Skeletal muscle satellite cell (primary cell): ENCODE measurements at regions not wholly inside any gene's neighbourhood (a gene's known extent, or its start where the extent isn't known, plus 50 kb on each side); places are given as distances from the start of the nearest gene placed in this dataset.

ENCODE experiments used
- H3K27me3 ChIP-seq: 2 replicates; pipeline ENCODE4 v1.7.0; 2013; ENCODE audit warnings: low read length; ENCODE audit not compliant: control insufficient read depth, insufficient read depth
- H3K36me3 ChIP-seq: 2 replicates; pipeline ENCODE4 v1.7.0; 2013; ENCODE audit warnings: mild to moderate bottlenecking, control low read depth, low read length; ENCODE audit not compliant: insufficient read depth
- H3K4me1 ChIP-seq: 2 replicates; pipeline ENCODE4 v1.7.0; 2013; ENCODE audit warnings: low read length; ENCODE audit not compliant: control insufficient read depth, insufficient read depth
- H3K4me2 ChIP-seq: 2 replicates; pipeline ENCODE4 v1.7.0; 2013; ENCODE audit warnings: mild to moderate bottlenecking, low read length
- H3K4me3 ChIP-seq: 2 replicates; pipeline ENCODE4 v1.7.0; 2013; ENCODE audit warnings: low read length
- H3K9ac ChIP-seq: 2 replicates; pipeline ENCODE4 v1.7.0; 2013; ENCODE audit warnings: mild to moderate bottlenecking, low read depth, low read length, moderate library complexity
- H3K9me3 ChIP-seq: replicated peaks from 2 replicates; pipeline ENCODE4 v1.7.0; 2013; ENCODE audit warnings: mild to moderate bottlenecking, control low read depth, low read length

DNA sequence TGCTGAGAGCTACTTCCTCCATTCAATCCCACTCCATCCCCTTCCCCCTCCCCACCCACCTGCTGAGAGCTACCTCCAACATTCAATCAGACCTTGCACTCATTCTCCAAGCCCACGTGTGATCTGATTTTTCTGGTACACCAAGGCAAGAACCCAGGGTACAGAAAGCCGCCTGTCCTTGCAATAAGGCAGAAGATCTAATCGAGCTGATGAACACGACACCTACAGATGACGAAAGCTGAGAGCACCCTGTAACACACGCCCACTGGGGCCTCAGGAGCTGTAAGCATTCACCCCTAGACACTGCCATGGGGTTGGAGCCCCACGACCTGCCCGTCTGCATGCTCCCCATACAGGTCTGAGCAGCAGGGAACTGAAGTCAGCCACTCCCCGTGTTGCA is 58.3 kb downstream of the TRIML1 start:
- H3K9ac ChIP-seq = no peak overlapping the region
- H3K4me2 ChIP-seq = no peak overlapping the region
- H3K9me3 ChIP-seq = no peaks in the 10 kb centered on the region
- H3K27me3 ChIP-seq = no peaks in the 10 kb centered on the region
- no peaks in the 10 kb centered on the region for H3K36me3 ChIP-seq
- no peak overlapping the region for H3K4me3 ChIP-seq
- H3K4me1 ChIP-seq = no peaks in the 10 kb centered on the region

GRCh38 chr4:188198982-188199792 is 59.9 kb downstream of the TRIML1 start:
- H3K27me3 ChIP-seq = no peaks in the 10 kb centered on the region
- H3K9ac ChIP-seq = no peak overlapping the region
- H3K9me3 ChIP-seq = no peaks in the 10 kb centered on the region
- no peaks in the 10 kb centered on the region for H3K36me3 ChIP-seq
- no peak overlapping the region for H3K4me3 ChIP-seq
- no peak overlapping the region for H3K4me2 ChIP-seq
- no peaks in the 10 kb centered on the region for H3K4me1 ChIP-seq

DNA sequence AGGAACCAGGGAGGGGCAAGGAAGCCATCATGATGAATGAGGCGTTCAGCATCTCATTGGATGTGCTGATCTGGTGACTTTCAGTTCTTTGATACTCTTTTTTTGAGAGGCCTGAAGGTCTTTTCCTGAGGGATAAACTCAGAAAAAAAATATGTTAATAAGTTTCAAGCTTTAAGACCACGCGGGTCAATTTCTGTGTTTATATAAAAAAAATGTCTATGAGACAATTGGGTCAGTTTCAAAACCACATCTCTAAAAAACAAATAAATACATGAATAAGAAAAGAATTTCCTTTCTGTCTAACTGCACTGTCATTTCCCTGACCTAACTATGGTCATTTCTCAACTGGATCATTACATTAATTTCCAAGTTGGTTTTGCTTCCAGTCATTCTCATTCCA is 62.6 kb downstream of the TRIML1 start:
- no peaks in the 10 kb centered on the region for H3K36me3 ChIP-seq
- no peaks in the 10 kb centered on the region for H3K4me1 ChIP-seq
- H3K9ac ChIP-seq = no peak overlapping the region
- H3K9me3 ChIP-seq = no peaks in the 10 kb centered on the region
- no peak overlapping the region for H3K4me2 ChIP-seq
- H3K27me3 ChIP-seq = no peaks in the 10 kb centered on the region
- H3K4me3 ChIP-seq = no peak overlapping the region

GRCh38 chr4:188206783-188207182 is 67.5 kb downstream of the TRIML1 start:
- no peak overlapping the region for H3K4me2 ChIP-seq
- H3K4me1 ChIP-seq = no peaks in the 10 kb centered on the region
- no peaks in the 10 kb centered on the region for H3K27me3 ChIP-seq
- no peaks in the 10 kb centered on the region for H3K36me3 ChIP-seq
- no peak overlapping the region for H3K9ac ChIP-seq
- no peak overlapping the region for H3K4me3 ChIP-seq
- H3K9me3 ChIP-seq = peaks cover 7% of the 10 kb centered on the region

GRCh38 chr4:188214861-188215260 is 75.6 kb downstream of the TRIML1 start:
- Histone ChIP-seq H3K27me3 (no peaks in the 10 kb centered on the region), H3K4me1 (no peaks in the 10 kb centered on the region), H3K4me3 (no peak overlapping the region), H3K4me2 (no peak overlapping the region), H3K9me3 (no peaks in the 10 kb centered on the region), H3K9ac (no peak overlapping the region), H3K36me3 (no peaks in the 10 kb centered on the region)

DNA sequence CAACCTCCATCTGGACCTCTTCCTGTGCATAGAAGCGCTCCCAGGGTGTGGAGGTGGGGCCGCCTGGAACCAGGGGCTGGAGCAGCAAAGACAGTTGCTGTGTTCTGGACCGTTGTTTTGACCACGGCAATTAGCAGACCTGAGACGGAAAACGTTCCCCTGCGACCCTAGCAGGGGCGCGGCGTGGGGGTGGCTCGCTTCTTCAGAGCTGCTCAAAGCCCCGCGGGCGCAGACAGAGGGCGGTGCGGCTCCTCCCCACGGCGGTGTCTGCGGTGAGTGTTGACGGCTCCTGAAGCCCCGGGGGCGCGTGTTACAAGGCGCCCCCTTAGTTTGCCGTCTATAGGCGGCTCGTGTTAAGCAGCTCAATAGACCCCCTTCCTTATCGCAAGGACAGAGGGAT is 79.2 kb downstream of the TRIML1 start:
- no peak overlapping the region for H3K4me3 ChIP-seq
- no peak overlapping the region for H3K4me2 ChIP-seq
- no peaks in the 10 kb centered on the region for H3K36me3 ChIP-seq
- no peaks in the 10 kb centered on the region for H3K27me3 ChIP-seq
- no peak overlapping the region for H3K9ac ChIP-seq
- peaks cover under 1% of the 10 kb centered on the region for H3K9me3 ChIP-seq
- no peaks in the 10 kb centered on the region for H3K4me1 ChIP-seq

DNA sequence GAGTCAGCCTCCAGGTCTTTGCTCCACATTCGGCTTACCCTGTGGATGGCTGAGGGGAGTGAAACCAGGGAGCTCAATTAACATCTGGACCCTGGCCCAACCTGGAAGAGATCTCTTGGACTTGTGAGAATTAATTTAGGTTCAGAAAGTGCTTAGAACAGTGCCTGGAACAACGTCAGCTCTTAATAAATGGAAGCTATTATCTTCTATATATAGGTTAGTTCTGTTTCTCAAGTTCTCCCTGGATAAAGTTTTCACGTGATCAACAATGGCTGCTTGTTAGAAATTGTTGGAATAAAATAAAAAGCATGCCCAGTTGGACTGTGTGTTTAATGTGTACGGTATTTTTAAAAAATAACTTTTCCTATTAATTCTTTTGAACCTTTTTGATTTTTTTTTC is 80.8 kb downstream of the TRIML1 start:
- no peaks in the 10 kb centered on the region for H3K36me3 ChIP-seq
- H3K9ac ChIP-seq = no peak overlapping the region
- no peak overlapping the region for H3K4me2 ChIP-seq
- no peaks in the 10 kb centered on the region for H3K4me1 ChIP-seq
- no peaks in the 10 kb centered on the region for H3K27me3 ChIP-seq
- H3K4me3 ChIP-seq = no peak overlapping the region
- H3K9me3 ChIP-seq = peaks cover 3% of the 10 kb centered on the region

- Histone ChIP-seq H3K36me3 (no peaks in the 10 kb centered on the region), H3K9me3 (peaks cover 3% of the 10 kb centered on the region), H3K9ac (no peak overlapping the region), H3K4me2 (no peak overlapping the region), H3K4me3 (no peak overlapping the region), H3K27me3 (no peaks in the 10 kb centered on the region), H3K4me1 (no peaks in the 10 kb centered on the region)
Measured at GRCh38 chr4:188221090-188221489, 81.8 kb downstream of the TRIML1 start.

DNA sequence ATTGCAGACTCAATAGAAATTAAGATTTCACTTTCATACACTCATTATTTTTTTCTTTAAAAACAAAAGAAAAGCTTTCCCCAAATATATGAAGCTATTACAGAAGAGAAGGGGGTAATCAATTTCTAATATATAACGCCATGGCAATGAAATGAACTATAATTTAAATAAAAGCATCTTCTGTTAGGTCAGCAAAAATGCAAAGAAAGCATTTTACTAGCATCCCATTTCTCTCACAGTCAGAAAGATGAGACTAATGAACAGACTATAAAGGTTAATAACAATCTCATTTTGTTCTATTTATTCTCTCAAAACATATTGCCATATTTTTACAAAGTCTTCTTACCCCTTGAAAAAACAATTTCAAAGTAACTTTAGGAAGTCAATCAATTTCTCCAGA is 89.0 kb downstream of the TRIML1 start:
- H3K27me3 ChIP-seq = no peaks in the 10 kb centered on the region
- peaks cover 3% of the 10 kb centered on the region for H3K9me3 ChIP-seq
- H3K4me1 ChIP-seq = no peaks in the 10 kb centered on the region
- no peak overlapping the region for H3K9ac ChIP-seq
- no peak overlapping the region for H3K4me3 ChIP-seq
- no peak overlapping the region for H3K4me2 ChIP-seq
- H3K36me3 ChIP-seq = no peaks in the 10 kb centered on the region

GRCh38 chr4:188232428-188232827 is 93.2 kb downstream of the TRIML1 start:
- no peaks in the 10 kb centered on the region for H3K9me3 ChIP-seq
- no peaks in the 10 kb centered on the region for H3K27me3 ChIP-seq
- no peaks in the 10 kb centered on the region for H3K36me3 ChIP-seq
- no peak overlapping the region for H3K4me2 ChIP-seq
- H3K9ac ChIP-seq = no peak overlapping the region
- H3K4me3 ChIP-seq = no peak overlapping the region
- no peaks in the 10 kb centered on the region for H3K4me1 ChIP-seq

GRCh38 chr4:188242041-188242440 is 102.8 kb downstream of the TRIML1 start:
- Histone ChIP-seq H3K36me3 (no peaks in the 10 kb centered on the region), H3K27me3 (no peaks in the 10 kb centered on the region), H3K9me3 (peaks cover 11% of the 10 kb centered on the region), H3K4me2 (no peak overlapping the region), H3K4me1 (no peaks in the 10 kb centered on the region), H3K4me3 (no peak overlapping the region), H3K9ac (no peak overlapping the region)

DNA sequence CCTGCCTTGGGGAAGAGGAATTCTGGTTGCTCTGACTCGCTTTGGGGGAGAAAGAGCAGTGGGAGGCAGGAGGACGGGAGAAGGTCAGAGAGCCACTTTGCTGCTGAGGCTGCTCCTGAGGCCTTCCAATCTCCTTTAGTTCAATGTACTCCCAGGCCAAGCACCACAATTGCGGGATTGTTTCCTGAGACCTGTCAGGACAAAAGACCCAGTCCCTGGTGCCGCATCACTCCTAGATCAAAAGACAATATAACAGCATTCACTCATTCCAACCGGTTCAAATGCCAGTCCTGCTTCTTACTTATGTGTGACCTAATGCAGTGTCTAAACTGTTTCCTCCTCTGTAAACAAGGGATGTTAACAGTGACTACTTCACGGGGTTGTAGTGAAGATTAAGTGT is 106.4 kb downstream of the TRIML1 start:
- Histone ChIP-seq H3K4me3 (no peak overlapping the region), H3K9ac (no peak overlapping the region), H3K4me2 (no peak overlapping the region), H3K9me3 (peaks cover 11% of the 10 kb centered on the region), H3K4me1 (no peaks in the 10 kb centered on the region), H3K36me3 (no peaks in the 10 kb centered on the region), H3K27me3 (no peaks in the 10 kb centered on the region)
